H9 (cell line): ENCODE measurements at regions not wholly inside any gene's neighbourhood (a gene's known extent, or its start where the extent isn't known, plus 50 kb on each side); places are given as distances from the start of the nearest gene placed in this dataset.

ENCODE experiments used
- DNase-seq: peaks from one replicate; pipeline ENCODE4 v3.0.0-alpha.2; 2017
- H2AFZ ChIP-seq: one replicate; pipeline ENCODE4 v1.6.1; 2013; ENCODE audit warnings: mild to moderate bottlenecking, low read length, control low read depth, moderate library complexity
- H2AK5ac ChIP-seq: 2 replicates; pipeline ENCODE4 v1.6.1; 2013; ENCODE audit warnings: low read length, control low read depth, mixed read lengths; ENCODE audit not compliant: insufficient read length
- H2BK120ac ChIP-seq: one replicate; pipeline ENCODE4 v1.6.1; 2013; ENCODE audit warnings: low read depth, mild to moderate bottlenecking, low read length, control low read depth, inconsistent platforms; ENCODE audit not compliant: poor library complexity, severe bottlenecking
- H2BK12ac ChIP-seq: 2 replicates; pipeline ENCODE4 v1.6.1; 2013; ENCODE audit warnings: low read length, control low read depth, mixed read lengths, low read depth; ENCODE audit not compliant: insufficient read length
- H2BK15ac ChIP-seq: 2 replicates; pipeline ENCODE4 v1.6.1; 2013; ENCODE audit warnings: low read depth, low read length, control low read depth
- H2BK20ac ChIP-seq: one replicate; pipeline ENCODE4 v1.6.1; 2013; ENCODE audit warnings: low read depth, mild to moderate bottlenecking, low read length, control low read depth, inconsistent platforms; ENCODE audit not compliant: poor library complexity, severe bottlenecking
- H2BK5ac ChIP-seq: 2 replicates; pipeline ENCODE4 v1.6.1; 2013; ENCODE audit warnings: low read length, control low read depth, mixed read lengths; ENCODE audit not compliant: insufficient read length
- H3K14ac ChIP-seq: 2 replicates; pipeline ENCODE4 v1.6.1; 2013; ENCODE audit warnings: low read length, control low read depth; ENCODE audit not compliant: insufficient read depth
- H3K18ac ChIP-seq: 2 replicates; pipeline ENCODE4 v1.6.1; 2013; ENCODE audit warnings: low read depth, mild to moderate bottlenecking, mixed read lengths, low read length, control low read depth; ENCODE audit not compliant: insufficient read length
- H3K23ac ChIP-seq: 2 replicates; pipeline ENCODE4 v1.6.1; 2013; ENCODE audit warnings: low read length, control low read depth, mixed read lengths, low read depth; ENCODE audit not compliant: insufficient read length
- H3K23me2 ChIP-seq: 2 replicates; pipeline ENCODE4 v1.6.1; 2013; ENCODE audit warnings: low read depth, mild to moderate bottlenecking, mixed read lengths, low read length, control low read depth; ENCODE audit not compliant: insufficient read length, poor library complexity, severe bottlenecking
- H3K27ac ChIP-seq: 2 replicates; pipeline ENCODE4 v1.5.1; 2013; ENCODE audit warnings: low read length, control low read depth, mixed read lengths, low read depth; ENCODE audit not compliant: insufficient read length
- H3K27me3 ChIP-seq: 2 replicates; pipeline ENCODE4 v1.6.1; 2013; ENCODE audit warnings: low read length, control low read depth, inconsistent platforms; ENCODE audit not compliant: insufficient read depth
- H3K4ac ChIP-seq: 2 replicates; pipeline ENCODE4 v1.6.1; 2013; ENCODE audit warnings: low read depth, mild to moderate bottlenecking, control low read depth, inconsistent platforms, low read length, moderate library complexity
- H3K4me1 ChIP-seq: 2 replicates; pipeline ENCODE4 v1.6.1; 2013; ENCODE audit warnings: low read length, control low read depth, inconsistent platforms; ENCODE audit not compliant: insufficient read depth
- H3K4me2 ChIP-seq: 2 replicates; pipeline ENCODE4 v1.6.1; 2013; ENCODE audit warnings: low read length, control low read depth, mixed read lengths; ENCODE audit not compliant: insufficient read length, insufficient read depth
- H3K56ac ChIP-seq: 2 replicates; pipeline ENCODE4 v1.6.1; 2013; ENCODE audit warnings: low read depth, mild to moderate bottlenecking, mixed read lengths, low read length, control low read depth; ENCODE audit not compliant: insufficient read length
- H3K79me1 ChIP-seq: 2 replicates; pipeline ENCODE4 v1.6.1; 2013; ENCODE audit warnings: low read depth, mild to moderate bottlenecking, moderate library complexity, low read length, control low read depth, inconsistent platforms; ENCODE audit not compliant: insufficient read depth, poor library complexity, severe bottlenecking
- H3K79me2 ChIP-seq: 2 replicates; pipeline ENCODE4 v1.6.1; 2013; ENCODE audit warnings: low read length, control low read depth, inconsistent platforms; ENCODE audit not compliant: insufficient read depth
- H3K9ac ChIP-seq: 2 replicates; pipeline ENCODE4 v1.6.1; 2013; ENCODE audit warnings: low read length, control low read depth, mixed read lengths; ENCODE audit not compliant: insufficient read length; ENCODE audit errors: extremely low read depth
- H3K9me3 ChIP-seq: one replicate; pipeline ENCODE4 v1.6.1; 2013; ENCODE audit warnings: low read depth, low read length, inconsistent platforms; ENCODE audit not compliant: control insufficient read depth
- H3T11ph ChIP-seq: one replicate; pipeline ENCODE4 v1.6.1; 2013; ENCODE audit warnings: mild to moderate bottlenecking, low read length, control low read depth, inconsistent platforms
- H4K20me1 ChIP-seq: one replicate; pipeline ENCODE4 v1.6.1; 2013; ENCODE audit not compliant: control insufficient read depth, insufficient read length, insufficient read depth
- H4K5ac ChIP-seq: 2 replicates; pipeline ENCODE4 v1.6.1; 2013; ENCODE audit warnings: low read depth, mild to moderate bottlenecking, mixed read lengths, low read length, control low read depth; ENCODE audit not compliant: insufficient read length
- H4K8ac ChIP-seq: replicated peaks from 2 replicates; pipeline ENCODE4 v1.6.1; 2013; ENCODE audit warnings: low read length, control low read depth, mixed read lengths, low read depth; ENCODE audit not compliant: insufficient read length
- H4K91ac ChIP-seq: 2 replicates; pipeline ENCODE4 v1.6.1; 2013; ENCODE audit warnings: low read depth, mild to moderate bottlenecking, moderate library complexity, mixed read lengths, low read length, control low read depth; ENCODE audit not compliant: insufficient read length
- H3K27ac Mint-ChIP-seq, 3 experiments: 2 replicates in 2 of 3; 3 replicates in 1 of 3; pipeline ENCODE4 v1.8.0; 2020 to 2021; ENCODE audit warnings: mixed read lengths in 3 of 3, mild to moderate bottlenecking in 1 of 3, moderate library complexity in 1 of 3
- H3K27me3 Mint-ChIP-seq: 2 replicates; pipeline ENCODE4 v1.8.0; 2021; ENCODE audit warnings: low read depth, mild to moderate bottlenecking, moderate library complexity, mixed read lengths
- H3K36me3 Mint-ChIP-seq, 3 experiments: 2 replicates in 2 of 3; 3 replicates in 1 of 3; pipeline ENCODE4 v1.8.0; 2020 to 2021; ENCODE audit warnings: low read depth in 3 of 3, mixed read lengths in 3 of 3; ENCODE audit not compliant: insufficient read depth in 1 of 3
- H3K4me1 Mint-ChIP-seq, 2 experiments: 2 replicates each; pipeline ENCODE4 v1.8.0; 2020; ENCODE audit warnings: mixed read lengths in 2 of 2
- H3K4me3 Mint-ChIP-seq, 2 experiments: 2 replicates in 1 of 2; 3 replicates in 1 of 2; pipeline ENCODE4 v1.8.0; 2020 to 2021; ENCODE audit warnings: mild to moderate bottlenecking in 2 of 2, mixed read lengths in 2 of 2, moderate library complexity in 1 of 2
- H3K9me3 Mint-ChIP-seq, 2 experiments: 2 replicates in 1 of 2; 3 replicates in 1 of 2; pipeline ENCODE4 v1.8.0; 2020; ENCODE audit warnings: mild to moderate bottlenecking in 2 of 2, mixed read lengths in 2 of 2, moderate library complexity in 1 of 2
- CTCF ChIP-seq: fragments of 200-600 bp; sonication (generic); conservative IDR thresholded peaks from 3 replicates; pipeline ENCODE4 v1.8.0; 2021; ENCODE audit warnings: antibody characterized with exemption, mild to moderate bottlenecking

DNA sequence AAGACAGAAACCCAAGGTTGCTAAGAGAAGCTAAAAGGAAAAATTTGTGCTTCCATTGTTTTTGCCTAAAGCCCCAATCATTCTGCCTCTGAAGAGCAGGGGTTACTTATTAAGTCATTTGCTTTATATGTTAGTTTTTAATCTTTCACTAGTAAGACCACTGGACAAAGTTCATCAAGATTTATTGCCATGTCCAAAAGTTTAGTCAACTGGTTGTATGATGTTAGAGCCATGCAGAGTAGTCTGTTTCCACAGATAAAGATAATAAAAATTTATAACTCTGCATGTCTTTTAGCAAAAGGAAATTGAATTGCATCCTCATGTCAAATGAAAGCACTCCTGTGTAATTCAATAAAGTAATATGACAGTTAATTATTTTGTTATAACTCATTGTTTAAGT, 75.8 kb upstream of the PRKG2 start:
- DNase-seq: no peak
- no peaks in the 10 kb centered on the region for H4K20me1 ChIP-seq
- H3K27ac ChIP-seq: no peak overlapping the region
- H3K27me3 ChIP-seq: no peaks in the 10 kb centered on the region
- H2BK20ac ChIP-seq: no peak overlapping the region
- no peaks in the 10 kb centered on the region for H3K79me2 ChIP-seq
- no peak overlapping the region for H2BK15ac ChIP-seq
- no peak overlapping the region for H2AFZ ChIP-seq
- H3K27me3 Mint-ChIP-seq: peaks cover 3% of the 10 kb centered on the region; the same call in 1 of the 2 replicates
- no peak overlapping the region for H3K9ac ChIP-seq
- H3K4me2 ChIP-seq: no peak overlapping the region
- no peak overlapping the region for H3K18ac ChIP-seq
- H3K36me3 Mint-ChIP-seq: no peaks in the 10 kb centered on the region
- H2BK5ac ChIP-seq: no peak overlapping the region
- no peak overlapping the region for H3K27ac Mint-ChIP-seq
- no peaks in the 10 kb centered on the region for H3K9me3 ChIP-seq
- no peak overlapping the region for H3K4ac ChIP-seq
- no peak overlapping the region for H2BK120ac ChIP-seq
- TF ChIP-seq CTCF: no peak
- H3K4me1 Mint-ChIP-seq: peaks cover 0 to 4% of the 10 kb centered on the region in 2 experiments; a peak in 1 of 4 replicates
- H3T11ph ChIP-seq: no peak overlapping the region
- H3K23me2 ChIP-seq: no peaks in the 10 kb centered on the region
- no peak overlapping the region for H4K91ac ChIP-seq
- H2BK12ac ChIP-seq: no peak overlapping the region
- no peak overlapping the region for H4K8ac ChIP-seq
- no peaks in the 10 kb centered on the region for H3K79me1 ChIP-seq
- H3K23ac ChIP-seq: no peak overlapping the region
- no peak overlapping the region for H3K4me3 Mint-ChIP-seq
- no peak overlapping the region for H4K5ac ChIP-seq
- no peaks in the 10 kb centered on the region for H3K4me1 ChIP-seq
- no peak overlapping the region for H2AK5ac ChIP-seq
- no peak overlapping the region for H3K56ac ChIP-seq
- H3K14ac ChIP-seq: no peak overlapping the region
- H3K9me3 Mint-ChIP-seq: no peaks in the 10 kb centered on the region
